Ishikawa (cell line): ENCODE measurements at regions not wholly inside any gene's neighbourhood (a gene's known extent, or its start where the extent isn't known, plus 50 kb on each side); places are given as distances from the start of the nearest gene placed in this dataset.

Experiments
- CEBPB ChIP-seq: IDR thresholded peaks from 2 replicates; pipeline ENCODE4 v1.6.1; 2012
- CREB1 ChIP-seq: IDR thresholded peaks from 2 replicates; pipeline ENCODE4 v1.6.1; 2012; ENCODE audit warnings: low read depth
- EGR1 ChIP-seq: IDR thresholded peaks from 2 replicates; pipeline ENCODE4 v1.6.1; 2012
- EP300 ChIP-seq: IDR thresholded peaks from 2 replicates; pipeline ENCODE4 v1.6.1; 2012; ENCODE audit warnings: borderline replicate concordance
- FOXM1 ChIP-seq: IDR thresholded peaks from 2 replicates; pipeline ENCODE4 v1.6.1; 2012; ENCODE audit warnings: low read depth, borderline replicate concordance
- MAX ChIP-seq: IDR thresholded peaks from 2 replicates; pipeline ENCODE4 v1.6.1; 2012
- NFIC ChIP-seq: IDR thresholded peaks from 2 replicates; pipeline ENCODE4 v1.6.1; 2012
- RAD21 ChIP-seq: IDR thresholded peaks from 2 replicates; pipeline ENCODE4 v1.6.1; 2012; ENCODE audit warnings: low read depth
- TAF1 ChIP-seq: IDR thresholded peaks from 2 replicates; pipeline ENCODE4 v1.6.1; 2012; ENCODE audit warnings: low read depth, mild to moderate bottlenecking
- TCF12 ChIP-seq: IDR thresholded peaks from 2 replicates; pipeline ENCODE4 v1.6.1; 2012; ENCODE audit warnings: low read depth
- TEAD4 ChIP-seq: IDR thresholded peaks from 2 replicates; pipeline ENCODE4 v1.6.1; 2012
- USF1 ChIP-seq: IDR thresholded peaks from 2 replicates; pipeline ENCODE4 v1.6.1; 2012
- YY1 ChIP-seq: IDR thresholded peaks from 2 replicates; pipeline ENCODE4 v1.6.1; 2012; ENCODE audit warnings: low read depth
- ZBTB7A ChIP-seq: IDR thresholded peaks from 2 replicates; pipeline ENCODE4 v1.6.1; 2012; ENCODE audit warnings: low read depth
- TF ChIP-seq, protein P1 (sequence below): IDR thresholded peaks from 2 replicates; pipeline ENCODE4 v1.6.1; 2012; ENCODE audit warnings: low read depth, mild to moderate bottlenecking

DNA sequence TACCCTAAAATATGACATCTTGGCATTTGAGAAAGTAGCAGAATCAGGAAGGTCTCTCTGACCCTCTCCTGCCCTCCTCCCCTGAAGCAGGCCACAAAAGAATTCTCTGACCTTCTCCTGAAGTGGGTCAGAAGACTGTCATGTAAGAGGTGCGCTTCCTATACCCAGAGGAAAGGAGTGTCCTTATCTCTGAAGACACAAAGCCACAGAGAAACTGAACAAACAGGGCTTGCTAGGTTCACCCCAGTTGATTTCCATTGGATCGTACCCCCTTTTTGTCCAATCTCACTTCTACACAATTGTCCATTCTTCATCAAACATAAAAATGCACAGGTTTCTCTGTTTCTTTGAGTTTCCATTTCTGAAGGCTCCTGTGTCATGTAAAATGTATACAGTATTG, 272.0 kb upstream of the SOX4 start:
- TF ChIP-seq NFIC (no peak), YY1 (no peak), CEBPB (no peak), USF1 (no peak), TCF12 (no peak), ZBTB7A (no peak), MAX (no peak), EGR1 (no peak), CREB1 (no peak), TEAD4 (no peak)
- TF ChIP-seq, protein P1, sequence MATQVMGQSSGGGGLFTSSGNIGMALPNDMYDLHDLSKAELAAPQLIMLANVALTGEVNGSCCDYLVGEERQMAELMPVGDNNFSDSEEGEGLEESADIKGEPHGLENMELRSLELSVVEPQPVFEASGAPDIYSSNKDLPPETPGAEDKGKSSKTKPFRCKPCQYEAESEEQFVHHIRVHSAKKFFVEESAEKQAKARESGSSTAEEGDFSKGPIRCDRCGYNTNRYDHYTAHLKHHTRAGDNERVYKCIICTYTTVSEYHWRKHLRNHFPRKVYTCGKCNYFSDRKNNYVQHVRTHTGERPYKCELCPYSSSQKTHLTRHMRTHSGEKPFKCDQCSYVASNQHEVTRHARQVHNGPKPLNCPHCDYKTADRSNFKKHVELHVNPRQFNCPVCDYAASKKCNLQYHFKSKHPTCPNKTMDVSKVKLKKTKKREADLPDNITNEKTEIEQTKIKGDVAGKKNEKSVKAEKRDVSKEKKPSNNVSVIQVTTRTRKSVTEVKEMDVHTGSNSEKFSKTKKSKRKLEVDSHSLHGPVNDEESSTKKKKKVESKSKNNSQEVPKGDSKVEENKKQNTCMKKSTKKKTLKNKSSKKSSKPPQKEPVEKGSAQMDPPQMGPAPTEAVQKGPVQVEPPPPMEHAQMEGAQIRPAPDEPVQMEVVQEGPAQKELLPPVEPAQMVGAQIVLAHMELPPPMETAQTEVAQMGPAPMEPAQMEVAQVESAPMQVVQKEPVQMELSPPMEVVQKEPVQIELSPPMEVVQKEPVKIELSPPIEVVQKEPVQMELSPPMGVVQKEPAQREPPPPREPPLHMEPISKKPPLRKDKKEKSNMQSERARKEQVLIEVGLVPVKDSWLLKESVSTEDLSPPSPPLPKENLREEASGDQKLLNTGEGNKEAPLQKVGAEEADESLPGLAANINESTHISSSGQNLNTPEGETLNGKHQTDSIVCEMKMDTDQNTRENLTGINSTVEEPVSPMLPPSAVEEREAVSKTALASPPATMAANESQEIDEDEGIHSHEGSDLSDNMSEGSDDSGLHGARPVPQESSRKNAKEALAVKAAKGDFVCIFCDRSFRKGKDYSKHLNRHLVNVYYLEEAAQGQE: no peak

GRCh38 chr6:21323577-21323976, 270.0 kb upstream of the SOX4 start:
- TF ChIP-seq YY1 (no peak), TAF1 (no peak), FOXM1 (no peak), CEBPB (no peak), EP300 (no peak), EGR1 (no peak), NFIC (no peak), RAD21 (no peak), TCF12 (no peak), ZBTB7A (no peak), TEAD4 (no peak), MAX (no peak), CREB1 (no peak)
- TF ChIP-seq, protein P1: no peak

- no peak for TF ChIP-seq EP300
- TF ChIP-seq MAX: no peak
- TF ChIP-seq USF1: no peak
- TF ChIP-seq TCF12: no peak
- TF ChIP-seq EGR1: no peak
- TF ChIP-seq TAF1: no peak
- no peak for TF ChIP-seq YY1
- TF ChIP-seq FOXM1: no peak
- TF ChIP-seq NFIC: no peak
- TF ChIP-seq, protein P1: no peak
- TF ChIP-seq CREB1: no peak
- TF ChIP-seq TEAD4: no peak
- no peak for TF ChIP-seq ZBTB7A
- TF ChIP-seq CEBPB: no peak
- no peak for TF ChIP-seq RAD21
Observed at GRCh38 chr6:21325201-21325856, 268.2 kb upstream of the SOX4 start.

DNA sequence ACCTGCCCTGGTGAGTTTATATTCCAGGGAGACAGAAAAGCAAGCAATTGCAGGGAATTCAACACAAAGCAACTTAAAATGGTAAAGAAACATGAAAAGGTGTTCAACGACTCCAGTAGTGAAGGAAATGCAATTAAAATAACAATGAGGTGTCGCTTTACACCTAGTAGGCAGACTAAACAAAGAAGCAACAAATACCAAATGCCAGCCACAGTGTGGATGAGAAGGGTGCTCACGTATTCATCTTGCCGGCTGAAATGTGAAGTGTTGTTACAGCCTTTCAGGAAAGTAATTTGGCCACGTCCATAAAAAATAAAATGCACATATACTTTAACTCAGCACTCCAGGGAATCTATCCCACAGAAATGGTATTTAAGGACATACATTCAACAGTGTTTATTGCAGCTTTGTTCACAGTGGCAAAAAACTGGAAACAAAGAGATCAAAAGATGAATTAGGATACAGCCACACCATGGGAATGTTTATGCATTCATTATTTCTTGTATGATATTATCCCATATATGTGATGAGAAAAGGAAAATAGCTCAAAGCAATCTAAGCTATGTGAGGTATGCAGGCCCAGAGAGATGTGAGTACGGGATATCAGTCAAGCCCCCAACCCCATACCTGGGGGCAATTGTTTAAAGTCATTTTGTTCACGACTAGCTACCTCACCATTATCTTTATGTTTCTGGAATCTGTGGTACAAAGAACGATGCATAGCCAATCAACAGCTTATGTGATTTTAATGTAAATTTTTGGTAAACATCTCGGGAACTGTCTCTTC, 266.0 kb upstream of the SOX4 start:
- TF ChIP-seq TCF12: no peak
- TF ChIP-seq, protein P1: no peak
- TF ChIP-seq EGR1: no peak
- TF ChIP-seq TAF1: no peak
- TF ChIP-seq NFIC: no peak
- TF ChIP-seq CREB1: no peak
